ENCODE measurements at regions not wholly inside any gene's neighbourhood (a gene's known extent, or its start where the extent isn't known, plus 50 kb on each side); places are given as distances from the start of the nearest gene placed in this dataset.
"Not testable (repeated sequence)": the region's sequence is repeated elsewhere in the genome, so short reads cannot be mapped to it uniquely, and the experiment has no call there.

- TF ChIP-seq, protein P1, sequence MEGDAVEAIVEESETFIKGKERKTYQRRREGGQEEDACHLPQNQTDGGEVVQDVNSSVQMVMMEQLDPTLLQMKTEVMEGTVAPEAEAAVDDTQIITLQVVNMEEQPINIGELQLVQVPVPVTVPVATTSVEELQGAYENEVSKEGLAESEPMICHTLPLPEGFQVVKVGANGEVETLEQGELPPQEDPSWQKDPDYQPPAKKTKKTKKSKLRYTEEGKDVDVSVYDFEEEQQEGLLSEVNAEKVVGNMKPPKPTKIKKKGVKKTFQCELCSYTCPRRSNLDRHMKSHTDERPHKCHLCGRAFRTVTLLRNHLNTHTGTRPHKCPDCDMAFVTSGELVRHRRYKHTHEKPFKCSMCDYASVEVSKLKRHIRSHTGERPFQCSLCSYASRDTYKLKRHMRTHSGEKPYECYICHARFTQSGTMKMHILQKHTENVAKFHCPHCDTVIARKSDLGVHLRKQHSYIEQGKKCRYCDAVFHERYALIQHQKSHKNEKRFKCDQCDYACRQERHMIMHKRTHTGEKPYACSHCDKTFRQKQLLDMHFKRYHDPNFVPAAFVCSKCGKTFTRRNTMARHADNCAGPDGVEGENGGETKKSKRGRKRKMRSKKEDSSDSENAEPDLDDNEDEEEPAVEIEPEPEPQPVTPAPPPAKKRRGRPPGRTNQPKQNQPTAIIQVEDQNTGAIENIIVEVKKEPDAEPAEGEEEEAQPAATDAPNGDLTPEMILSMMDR (IDR thresholded peaks at IDR 0.05; ENCODE audit: poor library complexity, severe bottlenecking), result not testable (repeated sequence)
- not testable (repeated sequence) for TF ChIP-seq TAF1 (IDR thresholded peaks at IDR 0.05; ENCODE audit: low read depth); SMC3 (conservative IDR thresholded peaks at IDR 0.05; ENCODE audit: poor library complexity)
These were observed 158.0 kb downstream of the MREG start for GRCh38 chr2:215855308-215855707.

Measured in neural cell (in vitro differentiated cells).